Heart right ventricle (tissue), 16 donors: ENCODE measurements at regions not wholly inside any gene's neighbourhood (a gene's known extent, or its start where the extent isn't known, plus 50 kb on each side); places are given as distances from the start of the nearest gene placed in this dataset.

ENCODE experiments used
- ATAC-seq, 8 donors: fragments of 200-7000 bp; cut with Tn5 transposase; one replicate each; pipeline ENCODE4 v1.9.1; 2020; ENCODE audit warnings: mild to moderate bottlenecking in 8 of 8, moderate library complexity in 8 of 8, moderate number of reproducible peaks in 1 of 8
- DNase-seq, 2 donors: peaks; one replicate each; pipeline ENCODE4 v3.0.0-alpha.2; 2020
- H3K27ac ChIP-seq, 10 donors: fragments of 200-600 bp; sonication (generic) in 2 of 10; one replicate each; pipeline versions ENCODE4 v1.5.0 to v1.8.0; 2020 to 2022; ENCODE audit warnings: mild to moderate bottlenecking in 3 of 10
- H3K27me3 ChIP-seq, 7 donors: fragments of 200-600 bp; one replicate each; pipeline ENCODE4 v1.8.0; 2021 to 2022; ENCODE audit warnings: mild to moderate bottlenecking in 2 of 7
- H3K36me3 ChIP-seq, 9 donors: fragments of 200-600 bp; sonication (generic) in 1 of 9; one replicate each; pipeline versions ENCODE4 v1.5.0 to v1.8.0; 2020 to 2022; ENCODE audit warnings: mild to moderate bottlenecking in 2 of 9
- H3K4me1 ChIP-seq, 9 donors: fragments of 200-600 bp; sonication (generic) in 1 of 9; one replicate each; pipeline versions ENCODE4 v1.5.0 to v1.8.0; 2020 to 2022; ENCODE audit warnings: mild to moderate bottlenecking in 4 of 9
- H3K4me3 ChIP-seq, 10 donors: fragments of 200-600 bp; sonication (generic) in 2 of 10; one replicate each; pipeline versions ENCODE4 v1.5.0 to v1.8.0; 2020 to 2022; ENCODE audit warnings: mild to moderate bottlenecking in 7 of 10, moderate library complexity in 2 of 10
- H3K9me3 ChIP-seq, 11 donors: fragments of 200-600 bp in 10 of 11; sonication (generic) in 2 of 11; one replicate each; pipeline versions ENCODE4 v1.5.0 to v1.8.0; 2013 to 2022; ENCODE audit warnings: mild to moderate bottlenecking in 2 of 11, control low read depth in 1 of 11, moderate library complexity in 1 of 11
- CTCF ChIP-seq, 9 donors: fragments of 200-600 bp; sonication (generic) in 2 of 9; IDR thresholded peaks; one replicate each; pipeline versions ENCODE4 v1.5.0 to v1.8.0; 2021 to 2022; ENCODE audit warnings: antibody characterized with exemption in 9 of 9, mild to moderate bottlenecking in 5 of 9, moderate library complexity in 1 of 9
- WGBS, 2 donors: extraction: QIAGEN DNeasy Blood & Tissue Kit; methylation state at CpG; one replicate each; pipeline ENCODE4 v1.1.7; 2013; ENCODE audit warnings: inconsistent platforms in 1 of 2; 5-methylcytosine and 5-hydroxymethylcytosine counted together
- intact Hi-C, 10 donors: fragments of 100-400 bp; cut with DNase I; formaldehyde crosslinking; loops; one replicate each; pipeline versions ENCODE4 v1.11.1 to v1.14.2; 2022
- donor health status: Arrhythmogenic right ventricular cardiomyopathy.
- donor health status: ischemic (EF 13 %, LVEDD 7.1; RV severe dilation, severe dysfunction).
- donor health status: healthy with polysubstance abuse.
- donor health status: DM: no; HTN: yes; CAD: no.
- donor health status: DM: no; HTN: no; CAD: no.
- donor health status: ischemic (EF 25% LVEDD 6.9; RV normal size, moderate dysfunction).
- donor health status: ischemic (EF 25% LVEDD 5.7; RV mildly dilated, moderate dysfunction).
- donor health status: healthy.
- donor health status: DM: yes; HTN: yes; CAD: no.
- donor health status: Ischemic cardiomyopathy.
- donor health status: ischemic (EF 35%, LVEDD 5.7; RV mildly dilated, moderate dysfunction).
- donor health status: nonischemic (EF 11% LVEDD 7.7; RV severe dilation, severe dysfunction).
- donor health status: DM: yes; HTN: yes; CAD: no.
- donor health status: PGD.
- donor health status: ischemic (EF 29% LVEDD 5.4; RV normal size, mild dysfunction).
- donor health status: nonischemic (EF 23%, LVEDD 6.1; RV moderate dilation, normal function).

GRCh38 chr18:41022484-41022883 lies 932.5 kb upstream of the PIK3C3 start:
- TF ChIP-seq CTCF (IDR thresholded peaks at IDR 0.05), result no peak
- WGBS, 2 donors, result 49 to 70% methylated on average over 4 of the region's 4 CpGs
- intact Hi-C loops, result loop anchor here in 1 of 10 donors (10.0 kb wide), 1 partner anchor 52 kb away; no protein-coding TSS in a partner anchor
- Histone ChIP-seq H3K4me1 (no peaks in the 10 kb centered on the region), H3K36me3 (no peaks in the 10 kb centered on the region), H3K27ac (no peak overlapping the region), H3K27me3 (no peaks in the 10 kb centered on the region), H3K4me3 (no peak overlapping the region), H3K9me3 (peaks cover 0 to 22% (median 4%) of the 10 kb centered on the region in 11 donors)
- ATAC-seq (no peak), DNase-seq (no peak)

GRCh38 chr18:41021089-41021488 lies 933.9 kb upstream of the PIK3C3 start:
- no peak for TF ChIP-seq CTCF (IDR thresholded peaks at IDR 0.05)
- Histone ChIP-seq H3K27ac (no peak overlapping the region), H3K27me3 (no peaks in the 10 kb centered on the region), H3K9me3 (peaks cover 0 to 24% (median 4%) of the 10 kb centered on the region in 11 donors), H3K4me3 (no peak overlapping the region), H3K36me3 (no peaks in the 10 kb centered on the region), H3K4me1 (no peaks in the 10 kb centered on the region)
- intact Hi-C loops, result loop anchor here in 1 of 10 donors (10.0 kb wide), 1 partner anchor 54 kb away; no protein-coding TSS in a partner anchor
- no peak for DNase-seq
- WGBS, 2 donors, result 80 to 82% methylated on average over 3 of the region's 3 CpGs
- no peak for ATAC-seq

- Histone ChIP-seq H3K36me3 (no peaks in the 10 kb centered on the region), H3K27me3 (no peaks in the 10 kb centered on the region), H3K4me3 (no peak overlapping the region), H3K4me1 (no peaks in the 10 kb centered on the region), H3K9me3 (peaks cover 0 to 21% (median 0%) of the 10 kb centered on the region in 11 donors), H3K27ac (no peak overlapping the region)
- no peak for DNase-seq
- intact Hi-C loops, result no loop called here
- no peak for ATAC-seq
- TF ChIP-seq CTCF (IDR thresholded peaks at IDR 0.05), result no peak
- 90 to 94% methylated on average over 1 of the region's 1 CpG for WGBS, 2 donors
Observed at GRCh38 chr18:41012194-41012593, 942.8 kb upstream of the PIK3C3 start.

GRCh38 chr18:41009926-41010325 lies 945.1 kb upstream of the PIK3C3 start:
- no peak overlapping the region for H3K4me3 ChIP-seq
- DNase-seq (no peak), ATAC-seq (no peak)
- no peaks in the 10 kb centered on the region for H3K27me3 ChIP-seq
- no peaks in the 10 kb centered on the region for H3K36me3 ChIP-seq
- H3K27ac ChIP-seq, result no peak overlapping the region
- WGBS, 2 donors, result 91 to 92% methylated on average over 6 of the region's 6 CpGs
- H3K9me3 ChIP-seq, result peaks cover 0 to 12% (median 0%) of the 10 kb centered on the region in 11 donors
- intact Hi-C loops, result no loop called here
- no peak for TF ChIP-seq CTCF (IDR thresholded peaks at IDR 0.05)
- no peaks in the 10 kb centered on the region for H3K4me1 ChIP-seq
